HCT116 (cell line): ENCODE measurements at regions not wholly inside any gene's neighbourhood (a gene's known extent, or its start where the extent isn't known, plus 50 kb on each side); places are given as distances from the start of the nearest gene placed in this dataset.

Experiments
- ATF3 ChIP-seq: IDR thresholded peaks from 2 replicates; pipeline ENCODE4 v1.6.1; 2012
- CTCF ChIP-seq, 3 experiments: fragments of 200-600 bp in 1 of 3; sonication (generic) in 1 of 3; IDR thresholded peaks in 2 of 3; conservative IDR thresholded peaks in 1 of 3; 2 replicates each; pipeline ENCODE4 v1.5.1; 2012 to 2017; ENCODE audit warnings: low read depth in 2 of 3, low read length in 2 of 3, antibody characterized with exemption in 1 of 3, borderline replicate concordance in 1 of 3, control low read depth in 1 of 3, mild to moderate bottlenecking in 1 of 3, mixed read lengths in 1 of 3, mixed run types in 1 of 3, moderate library complexity in 1 of 3; ENCODE audit not compliant: insufficient read depth in 1 of 3
- EZH2 ChIP-seq: fragments of 200-600 bp; sonication (generic); IDR thresholded peaks from 2 replicates; pipeline ENCODE4 v1.6.1; 2017; ENCODE audit warnings: antibody characterized with exemption, mixed run types
- EZH2phosphoT487 ChIP-seq: fragments of 200-600 bp; IDR thresholded peaks from 2 replicates; pipeline ENCODE4 v1.6.1; 2018; ENCODE audit warnings: antibody characterized with exemption, borderline replicate concordance
- FOSL1 ChIP-seq: IDR thresholded peaks from 2 replicates; pipeline ENCODE4 v1.6.1; 2012; ENCODE audit warnings: low read depth
- MAX ChIP-seq: IDR thresholded peaks from 2 replicates; pipeline ENCODE4 v1.6.1; 2012
- POLR2A ChIP-seq: IDR thresholded peaks from 2 replicates; pipeline ENCODE4 v1.7.0; 2011; ENCODE audit warnings: borderline replicate concordance; ENCODE audit not compliant: insufficient read depth, insufficient read length; ENCODE audit errors: extremely low read depth
- POLR2AphosphoS5 ChIP-seq: IDR thresholded peaks from 2 replicates; pipeline ENCODE4 v1.6.1; 2011; ENCODE audit warnings: mild to moderate bottlenecking, low read depth, low read length, moderate library complexity
- RAD21 ChIP-seq: IDR thresholded peaks from 2 replicates; pipeline ENCODE4 v1.6.1; 2012; ENCODE audit warnings: low read depth, mild to moderate bottlenecking
- REST ChIP-seq: IDR thresholded peaks from 2 replicates; pipeline ENCODE4 v1.6.1; 2012; ENCODE audit warnings: low read depth
- SIN3A ChIP-seq: IDR thresholded peaks from 2 replicates; pipeline ENCODE4 v1.6.1; 2012; ENCODE audit warnings: low read depth
- SP1 ChIP-seq: IDR thresholded peaks from 2 replicates; pipeline ENCODE4 v1.6.1; 2012; ENCODE audit warnings: low read depth
- SRF ChIP-seq: IDR thresholded peaks from 2 replicates; pipeline ENCODE4 v1.6.1; 2012; ENCODE audit warnings: low read depth
- ZBTB33 ChIP-seq: IDR thresholded peaks from 2 replicates; pipeline ENCODE4 v1.6.1; 2011; ENCODE audit warnings: mild to moderate bottlenecking, low read length, moderate library complexity; ENCODE audit not compliant: insufficient replicate concordance; ENCODE audit errors: extremely low read depth

- TF ChIP-seq SIN3A (no peak), CTCF (IDR thresholded peaks at IDR 0.05 in 2 of 3, conservative IDR thresholded peaks at IDR 0.05 in 1 of 3; ENCODE audit: borderline replicate concordance in 1 of 3, insufficient read depth in 1 of 3, low read depth in 2 of 3, low read length in 2 of 3) (no peak), SRF (no peak), EZH2phosphoT487 (no peak), REST (no peak), POLR2A (no peak), POLR2AphosphoS5 (no peak), ZBTB33 (no peak), RAD21 (no peak), MAX (no peak), FOSL1 (no peak), ATF3 (no peak), EZH2 (no peak), SP1 (no peak)
These were observed 605.4 kb upstream of the GNPDA2 start for GRCh38 chr4:45331802-45332201.
